B cell (primary cell): ENCODE measurements at regions not wholly inside any gene's neighbourhood (a gene's known extent, or its start where the extent isn't known, plus 50 kb on each side); places are given as distances from the start of the nearest gene placed in this dataset.

Experiments used
- ATAC-seq: fragments of 200-7000 bp; cut with Tn5 transposase; one replicate; pipeline ENCODE4 v1.10.0; 2021; ENCODE audit warnings: low read depth, mild to moderate bottlenecking, moderate number of reproducible peaks, moderate library complexity
- CTCF ChIA-PET: fragments of 350-600 bp; sonication (Branson Sonifier 250); formaldehyde crosslinking; loops from one replicate; lab custom pipeline; 2021; ENCODE audit warnings: antibody characterized with exemption, inconsistent platforms; lab: Charles Lee
- POLR2A ChIA-PET: fragments of 350-600 bp; sonication (Branson Sonifier 250); formaldehyde crosslinking; loops from one replicate; lab custom pipeline; 2021; ENCODE audit warnings: antibody characterized with exemption; lab: Charles Lee
- DNase-seq: peaks from one replicate; pipeline ENCODE4 v3.0.0; 2013
- H2AFZ ChIP-seq: 2 replicates; pipeline ENCODE4 v1.6.1; 2012; ENCODE audit warnings: mild to moderate bottlenecking, low read depth, low read length; ENCODE audit not compliant: insufficient read depth, poor library complexity, severe bottlenecking
- H3K27ac ChIP-seq, 2 donors: 1 replicate in 1 of 2; 2 replicates in 1 of 2; pipeline ENCODE4 v1.5.1; 2012 to 2013; ENCODE audit warnings: low read length in 2 of 2, mild to moderate bottlenecking in 2 of 2, moderate library complexity in 1 of 2
- H3K27me3 ChIP-seq, 4 experiments: fragments of 200-600 bp in 1 of 4; sonication (generic) in 1 of 4; replicated peaks in 1 of 4; 1 replicate in 2 of 4; 2 replicates in 2 of 4; pipeline versions ENCODE4 v1.6.1 to v1.7.0; 2013 to 2016; ENCODE audit warnings: low read length in 3 of 4, mild to moderate bottlenecking in 2 of 4, mixed read lengths in 1 of 4, moderate library complexity in 1 of 4; ENCODE audit not compliant: insufficient read depth in 4 of 4, control insufficient read depth in 3 of 4; ENCODE audit errors: control extremely low read depth in 1 of 4
- H3K36me3 ChIP-seq, 2 experiments: replicated peaks in 1 of 2; 1 replicate in 1 of 2; 2 replicates in 1 of 2; pipeline versions ENCODE4 v1.6.1 to v1.7.1; 2013; ENCODE audit warnings: low read length in 1 of 2; ENCODE audit not compliant: insufficient read depth in 2 of 2, control insufficient read depth in 1 of 2; ENCODE audit errors: control extremely low read depth in 1 of 2, extremely low read depth in 1 of 2
- H3K4me1 ChIP-seq, 2 donors: fragments of 200-600 bp in 1 of 2; sonication (generic) in 1 of 2; 1 replicate in 1 of 2; 2 replicates in 1 of 2; pipeline versions ENCODE4 v1.5.1 to v1.6.1; 2013 to 2017; ENCODE audit warnings: low read length in 2 of 2; ENCODE audit not compliant: control insufficient read depth in 2 of 2, insufficient read depth in 2 of 2
- H3K4me2 ChIP-seq: replicated peaks from 2 replicates; pipeline ENCODE3; 2012; ENCODE audit warnings: mild to moderate bottlenecking, low read depth, low read length; ENCODE audit not compliant: poor library complexity, severe bottlenecking
- H3K4me3 ChIP-seq, 5 experiments: fragments of 200-600 bp in 1 of 5; sonication (generic) in 1 of 5; 1 replicate in 3 of 5; 2 replicates in 2 of 5; pipeline versions ENCODE4 v1.5.1 to v1.7.0; 2011 to 2016; ENCODE audit warnings: low read length in 4 of 5, mild to moderate bottlenecking in 4 of 5, low read depth in 2 of 5, control low read depth in 1 of 5, moderate library complexity in 1 of 5; ENCODE audit not compliant: insufficient read depth in 1 of 5; ENCODE audit errors: control extremely low read depth in 1 of 5, extremely low read depth in 1 of 5
- H3K79me2 ChIP-seq: fragments of 200-600 bp; sonication (generic); one replicate; pipeline ENCODE4 v1.6.0; 2016; ENCODE audit warnings: low read length; ENCODE audit not compliant: control insufficient read depth, insufficient read depth
- H3K9ac ChIP-seq: fragments of 200-600 bp; sonication (generic); 2 replicates; pipeline ENCODE4 v1.6.1; 2017; ENCODE audit warnings: mild to moderate bottlenecking, low read length, moderate library complexity
- H3K9me3 ChIP-seq, 3 donors: one replicate each; pipeline versions ENCODE4 v1.6.1 to v1.7.1; 2013; ENCODE audit warnings: low read length in 2 of 3; ENCODE audit not compliant: control insufficient read depth in 2 of 3, insufficient read depth in 1 of 3; ENCODE audit errors: control extremely low read depth in 1 of 3
- H4K20me1 ChIP-seq: 2 replicates; pipeline ENCODE4 v1.6.0; 2012; ENCODE audit warnings: mild to moderate bottlenecking, low read length; ENCODE audit not compliant: insufficient read depth, control insufficient read depth, poor library complexity, severe bottlenecking
- H3K27ac Mint-ChIP-seq: one replicate; pipeline ENCODE4 v1.8.0; 2021; ENCODE audit warnings: mixed read lengths
- H3K27me3 Mint-ChIP-seq: one replicate; pipeline ENCODE4 v1.8.0; 2021; ENCODE audit warnings: mixed read lengths
- H3K4me1 Mint-ChIP-seq: one replicate; pipeline ENCODE4 v1.8.0; 2021; ENCODE audit warnings: mixed read lengths
- H3K4me3 Mint-ChIP-seq: one replicate; pipeline ENCODE4 v1.8.0; 2021; ENCODE audit warnings: mixed read lengths
- H3K9me3 Mint-ChIP-seq: one replicate; pipeline ENCODE4 v1.8.0; 2022; ENCODE audit warnings: mixed read lengths; ENCODE audit not compliant: insufficient read depth
- CTCF ChIP-seq: fragments of 200-600 bp; IDR thresholded peaks from one replicate; pipeline ENCODE4 v1.8.0; 2022; ENCODE audit warnings: antibody characterized with exemption, mild to moderate bottlenecking
- EZH2 ChIP-seq: IDR thresholded peaks from 2 replicates; pipeline ENCODE4 v1.6.1; 2012; ENCODE audit warnings: borderline replicate concordance, low read depth, mild to moderate bottlenecking, moderate library complexity, low read length; ENCODE audit not compliant: insufficient read depth, poor library complexity, severe bottlenecking
- WGBS: methylation state at CpG from one replicate; pipeline ENCODE4 v1.1.5; 2013; ENCODE audit warnings: missing lambda C conversion rate; ENCODE audit not compliant: insufficient coverage; 5-methylcytosine and 5-hydroxymethylcytosine counted together
- intact Hi-C: fragments of 100-400 bp; cut with micrococcal nuclease; formaldehyde crosslinking; loops from one replicate; pipeline ENCODE4 v1.10.0; 2022

- ATAC-seq = no peak
- H2AFZ ChIP-seq = no peak overlapping the region
- TF ChIP-seq CTCF (no peak), EZH2 (no peak)
- no peaks in the 10 kb centered on the region for H3K9me3 ChIP-seq
- DNase-seq = no peak
- H3K27me3 ChIP-seq = no peaks in the 10 kb centered on the region
- POLR2A ChIA-PET = no interaction called here
- no peak overlapping the region for H3K9ac ChIP-seq
- no peaks in the 10 kb centered on the region for H4K20me1 ChIP-seq
- no peaks in the 10 kb centered on the region for H3K79me2 ChIP-seq
- H3K4me1 ChIP-seq = no peaks in the 10 kb centered on the region
- no peak overlapping the region for H3K4me2 ChIP-seq
- H3K4me3 ChIP-seq = no peak overlapping the region
- H3K36me3 ChIP-seq = no peaks in the 10 kb centered on the region
- no peak overlapping the region for H3K27ac ChIP-seq
- Mint-ChIP-seq H3K27me3 (peaks cover 4% of the 10 kb centered on the region), H3K9me3 (no peaks in the 10 kb centered on the region), H3K4me3 (no peak overlapping the region), H3K4me1 (no peaks in the 10 kb centered on the region), H3K27ac (no peak overlapping the region)
- CTCF ChIA-PET = interaction anchor here (1.2 to 1.3 kb wide), 2 partner anchors 9 to 1241 kb away, joined by 3 read pairs; no protein-coding TSS in a partner anchor
- intact Hi-C loops = no loop called here
- WGBS = 73% methylated on average over 3 of the region's 3 CpGs
Observed at GRCh38 chr3:55180161-55180560, 252.3 kb upstream of the LRTM1 start.

- ChIA-PET CTCF (no interaction called here), POLR2A (no interaction called here)
- Mint-ChIP-seq H3K4me3 (no peak overlapping the region), H3K27me3 (peaks cover 4% of the 10 kb centered on the region), H3K27ac (no peak overlapping the region), H3K4me1 (no peaks in the 10 kb centered on the region), H3K9me3 (no peaks in the 10 kb centered on the region)
- Histone ChIP-seq H3K79me2 (no peaks in the 10 kb centered on the region), H2AFZ (no peak overlapping the region), H4K20me1 (no peaks in the 10 kb centered on the region), H3K36me3 (no peaks in the 10 kb centered on the region), H3K27me3 (no peaks in the 10 kb centered on the region), H3K4me3 (no peak overlapping the region), H3K4me2 (no peak overlapping the region), H3K27ac (no peak overlapping the region), H3K9me3 (no peaks in the 10 kb centered on the region), H3K4me1 (no peaks in the 10 kb centered on the region), H3K9ac (no peak overlapping the region)
- no peak for DNase-seq
- no CpG with 5 or more reads among the region's 3 CpGs for WGBS
- ATAC-seq = no peak
- TF ChIP-seq EZH2 (no peak), CTCF (no peak)
- intact Hi-C loops = loop anchor here (10.0 kb wide), 1 partner anchor 1884 kb away; no protein-coding TSS in a partner anchor
Observed at GRCh38 chr3:55178336-55178735, 250.5 kb upstream of the LRTM1 start.
